ENCODE measurements at regions not wholly inside any gene's neighbourhood (a gene's known extent, or its start where the extent isn't known, plus 50 kb on each side); places are given as distances from the start of the nearest gene placed in this dataset.

- DNase-seq, result no peak
- CTCF ChIA-PET, result no interaction called here
- no peaks in the 10 kb centered on the region for H3K4me1 Mint-ChIP-seq (ENCODE audit: low read depth, unreplicated experiment)
- H3K36me3 Mint-ChIP-seq (ENCODE audit: insufficient read depth, unreplicated experiment), result no peaks in the 10 kb centered on the region
- TF ChIP-seq CTCF (IDR thresholded peaks at IDR 0.05; ENCODE audit: unreplicated experiment), result no peak
- intact Hi-C loops (cut with micrococcal nuclease; ENCODE audit: unreplicated experiment), result no loop called here
- H3K9me3 Mint-ChIP-seq (ENCODE audit: low read depth, unreplicated experiment), result no peaks in the 10 kb centered on the region
- BruUV-seq (replicated peaks), result no TSS peak
- H3K27ac Mint-ChIP-seq (ENCODE audit: unreplicated experiment), result no peak overlapping the region
- H3K4me3 Mint-ChIP-seq (ENCODE audit: low read depth, unreplicated experiment), result no peak overlapping the region
- H3K27me3 Mint-ChIP-seq (ENCODE audit: unreplicated experiment), result peaks cover 27% of the 10 kb centered on the region
Measured at GRCh38 chr1:182245040-182245439, 146.6 kb downstream of the GLUL start.

- H3K36me3 Mint-ChIP-seq (ENCODE audit: insufficient read depth, unreplicated experiment), result no peaks in the 10 kb centered on the region
- no peak for DNase-seq
- no peak overlapping the region for H3K4me3 Mint-ChIP-seq (ENCODE audit: low read depth, unreplicated experiment)
- TF ChIP-seq CTCF (IDR thresholded peaks at IDR 0.05; ENCODE audit: unreplicated experiment), result no peak
- no peaks in the 10 kb centered on the region for H3K4me1 Mint-ChIP-seq (ENCODE audit: low read depth, unreplicated experiment)
- intact Hi-C loops (cut with micrococcal nuclease; ENCODE audit: unreplicated experiment), result no loop called here
- BruUV-seq (replicated peaks), result no TSS peak
- no peaks in the 10 kb centered on the region for H3K9me3 Mint-ChIP-seq (ENCODE audit: low read depth, unreplicated experiment)
- peaks cover 29% of the 10 kb centered on the region for H3K27me3 Mint-ChIP-seq (ENCODE audit: unreplicated experiment)
- CTCF ChIA-PET, result no interaction called here
- no peak overlapping the region for H3K27ac Mint-ChIP-seq (ENCODE audit: unreplicated experiment)
Measured at GRCh38 chr1:182244451-182244850, 147.1 kb downstream of the GLUL start.

GRCh38 chr1:182242641-182243040 is 148.9 kb downstream of the GLUL start:
- DNase-seq, result no peak
- Mint-ChIP-seq H3K27me3 (ENCODE audit: unreplicated experiment) (peaks cover 29% of the 10 kb centered on the region), H3K27ac (ENCODE audit: unreplicated experiment) (no peak overlapping the region), H3K36me3 (ENCODE audit: insufficient read depth, unreplicated experiment) (no peaks in the 10 kb centered on the region), H3K4me3 (ENCODE audit: low read depth, unreplicated experiment) (no peak overlapping the region), H3K9me3 (ENCODE audit: low read depth, unreplicated experiment) (no peaks in the 10 kb centered on the region), H3K4me1 (ENCODE audit: low read depth, unreplicated experiment) (no peaks in the 10 kb centered on the region)
- CTCF ChIA-PET, result no interaction called here
- no TSS peak for BruUV-seq (replicated peaks)
- TF ChIP-seq CTCF (IDR thresholded peaks at IDR 0.05; ENCODE audit: unreplicated experiment), result no peak
- intact Hi-C loops (cut with micrococcal nuclease; ENCODE audit: unreplicated experiment), result no loop called here

- H3K27me3 Mint-ChIP-seq (ENCODE audit: unreplicated experiment), result peaks cover 29% of the 10 kb centered on the region
Measured at GRCh38 chr1:182240085-182240484, 151.5 kb downstream of the GLUL start.

More at GRCh38 chr1:182240085-182240484, 151.5 kb downstream of the GLUL start:
- Mint-ChIP-seq H3K9me3 (ENCODE audit: low read depth, unreplicated experiment) (no peaks in the 10 kb centered on the region), H3K4me3 (ENCODE audit: low read depth, unreplicated experiment) (no peak overlapping the region), H3K27ac (ENCODE audit: unreplicated experiment) (no peak overlapping the region), H3K36me3 (ENCODE audit: insufficient read depth, unreplicated experiment) (no peaks in the 10 kb centered on the region), H3K4me1 (ENCODE audit: low read depth, unreplicated experiment) (peaks cover 18% of the 10 kb centered on the region)
- TF ChIP-seq CTCF (IDR thresholded peaks at IDR 0.05; ENCODE audit: unreplicated experiment), result no peak
- intact Hi-C loops (cut with micrococcal nuclease; ENCODE audit: unreplicated experiment), result no loop called here
- CTCF ChIA-PET, result no interaction called here
- no peak for DNase-seq
- BruUV-seq (replicated peaks), result no TSS peak

Data from Calu3 (cell line).